Ishikawa (cell line): ENCODE measurements at regions not wholly inside any gene's neighbourhood (a gene's known extent, or its start where the extent isn't known, plus 50 kb on each side); places are given as distances from the start of the nearest gene placed in this dataset.

Experiments used
- CREB1 ChIP-seq: IDR thresholded peaks from 2 replicates; pipeline ENCODE4 v1.6.1; 2012; ENCODE audit warnings: low read depth
- EGR1 ChIP-seq: IDR thresholded peaks from 2 replicates; pipeline ENCODE4 v1.6.1; 2012

DNA sequence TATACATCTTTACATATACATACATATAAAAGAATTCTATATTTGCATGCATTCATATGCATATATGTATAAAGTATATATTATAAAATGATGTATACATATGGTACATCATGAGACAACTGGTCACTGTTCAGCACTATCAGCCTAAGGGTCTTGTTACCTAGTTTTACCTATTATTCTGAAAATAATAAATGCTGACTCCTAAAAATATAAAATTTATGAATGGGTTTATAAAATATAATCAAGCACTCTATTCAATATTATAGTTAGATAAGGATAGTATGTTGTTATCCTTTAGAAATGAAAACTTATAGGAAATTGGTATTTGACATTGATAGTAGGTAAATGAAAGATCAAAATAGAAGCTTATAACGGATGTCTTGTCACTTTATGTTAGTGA lies 324.2 kb downstream of the GBA3 start:
- no peak for TF ChIP-seq CREB1
- no peak for TF ChIP-seq EGR1
